Activated T-helper 1 cell treated with anti-CD3 and anti-CD28 coated beads, Interleukin-12 subunit alpha, Interleukin-12 subunit beta, Interleukin-2, Interleukin-4 antibody, amounts not matched to agents 30 ng/mL and 10 ng/mL and 1 ng/mL, durations not matched to agents 14 hours and 24 hours and 36 hours (primary cell): ENCODE measurements at regions not wholly inside any gene's neighbourhood (a gene's known extent, or its start where the extent isn't known, plus 50 kb on each side); places are given as distances from the start of the nearest gene placed in this dataset.

Source experiments
- DNase-seq: peaks from one replicate; pipeline ENCODE4 v3.0.0; 2021; ENCODE audit warnings: low spot score
- H3K27ac Mint-ChIP-seq: one replicate; pipeline ENCODE4 v1.8.0; 2021; ENCODE audit warnings: mild to moderate bottlenecking, mixed read lengths
- H3K27me3 Mint-ChIP-seq: one replicate; pipeline ENCODE4 v1.8.0; 2022; ENCODE audit warnings: mild to moderate bottlenecking, moderate library complexity, mixed read lengths; ENCODE audit not compliant: insufficient read depth
- H3K36me3 Mint-ChIP-seq: one replicate; pipeline ENCODE4 v1.8.0; 2021; ENCODE audit warnings: low read depth, mixed read lengths
- H3K4me1 Mint-ChIP-seq: one replicate; pipeline ENCODE4 v1.8.0; 2021; ENCODE audit warnings: low read depth, mixed read lengths
- H3K4me3 Mint-ChIP-seq: one replicate; pipeline ENCODE4 v1.8.0; 2021; ENCODE audit warnings: mild to moderate bottlenecking, moderate library complexity, mixed read lengths
- H3K9me3 Mint-ChIP-seq: one replicate; pipeline ENCODE4 v1.8.0; 2021; ENCODE audit warnings: mixed read lengths
- intact Hi-C: fragments of 100-400 bp; cut with micrococcal nuclease; formaldehyde crosslinking; loops from one replicate; pipeline ENCODE4 v1.15.1; 2024

GRCh38 chr4:107133965-107134653, 98.0 kb upstream of the DKK2 start:
- no peaks in the 10 kb centered on the region for H3K4me1 Mint-ChIP-seq
- no peaks in the 10 kb centered on the region for H3K9me3 Mint-ChIP-seq
- H3K4me3 Mint-ChIP-seq, result no peak overlapping the region
- H3K36me3 Mint-ChIP-seq, result no peaks in the 10 kb centered on the region
- H3K27me3 Mint-ChIP-seq, result no peaks in the 10 kb centered on the region
- intact Hi-C loops, result no loop called here
- no peak for DNase-seq
- H3K27ac Mint-ChIP-seq, result no peak overlapping the region

- H3K4me1 Mint-ChIP-seq, result no peaks in the 10 kb centered on the region
- H3K27me3 Mint-ChIP-seq, result no peaks in the 10 kb centered on the region
- H3K4me3 Mint-ChIP-seq, result no peak overlapping the region
- DNase-seq, result no peak
- no peak overlapping the region for H3K27ac Mint-ChIP-seq
- no peaks in the 10 kb centered on the region for H3K36me3 Mint-ChIP-seq
- no peaks in the 10 kb centered on the region for H3K9me3 Mint-ChIP-seq
- intact Hi-C loops, result no loop called here
Observed at GRCh38 chr4:107131295-107131694, 95.2 kb upstream of the DKK2 start.

GRCh38 chr4:107130157-107130556, 94.0 kb upstream of the DKK2 start:
- Mint-ChIP-seq H3K27ac (no peak overlapping the region), H3K36me3 (no peaks in the 10 kb centered on the region), H3K4me3 (no peak overlapping the region), H3K27me3 (no peaks in the 10 kb centered on the region), H3K9me3 (no peaks in the 10 kb centered on the region), H3K4me1 (no peaks in the 10 kb centered on the region)
- no peak for DNase-seq
- intact Hi-C loops, result no loop called here

- intact Hi-C loops, result no loop called here
- Mint-ChIP-seq H3K27ac (no peak overlapping the region), H3K27me3 (no peaks in the 10 kb centered on the region), H3K9me3 (no peaks in the 10 kb centered on the region), H3K4me3 (no peak overlapping the region), H3K4me1 (no peaks in the 10 kb centered on the region), H3K36me3 (no peaks in the 10 kb centered on the region)
- no peak for DNase-seq
Observed at GRCh38 chr4:107129611-107130010, 93.5 kb upstream of the DKK2 start.

GRCh38 chr4:107129076-107129475, 93.0 kb upstream of the DKK2 start:
- H3K27me3 Mint-ChIP-seq, result no peaks in the 10 kb centered on the region
- no peak for DNase-seq
- H3K4me3 Mint-ChIP-seq, result no peak overlapping the region
- no peaks in the 10 kb centered on the region for H3K9me3 Mint-ChIP-seq
- intact Hi-C loops, result no loop called here
- H3K27ac Mint-ChIP-seq, result no peak overlapping the region
- H3K36me3 Mint-ChIP-seq, result no peaks in the 10 kb centered on the region
- no peaks in the 10 kb centered on the region for H3K4me1 Mint-ChIP-seq

- Mint-ChIP-seq H3K27ac (no peak overlapping the region), H3K4me1 (no peaks in the 10 kb centered on the region), H3K4me3 (no peak overlapping the region), H3K9me3 (no peaks in the 10 kb centered on the region), H3K27me3 (no peaks in the 10 kb centered on the region), H3K36me3 (no peaks in the 10 kb centered on the region)
- DNase-seq, result no peak
- intact Hi-C loops, result no loop called here
Observed at GRCh38 chr4:107128116-107128515, 92.0 kb upstream of the DKK2 start.

- intact Hi-C loops, result no loop called here
- Mint-ChIP-seq H3K27me3 (no peaks in the 10 kb centered on the region), H3K27ac (no peak overlapping the region), H3K9me3 (no peaks in the 10 kb centered on the region), H3K36me3 (no peaks in the 10 kb centered on the region), H3K4me1 (no peaks in the 10 kb centered on the region), H3K4me3 (no peak overlapping the region)
- DNase-seq, result no peak
Observed at GRCh38 chr4:107125496-107125895, 89.4 kb upstream of the DKK2 start.

GRCh38 chr4:107122736-107123135, 86.6 kb upstream of the DKK2 start:
- DNase-seq, result no peak
- Mint-ChIP-seq H3K9me3 (no peaks in the 10 kb centered on the region), H3K4me3 (no peak overlapping the region), H3K27ac (no peak overlapping the region), H3K36me3 (no peaks in the 10 kb centered on the region), H3K4me1 (no peaks in the 10 kb centered on the region), H3K27me3 (no peaks in the 10 kb centered on the region)
- intact Hi-C loops, result no loop called here

- Mint-ChIP-seq H3K4me3 (no peak overlapping the region), H3K27me3 (no peaks in the 10 kb centered on the region), H3K36me3 (no peaks in the 10 kb centered on the region), H3K9me3 (no peaks in the 10 kb centered on the region), H3K27ac (no peak overlapping the region), H3K4me1 (no peaks in the 10 kb centered on the region)
- intact Hi-C loops, result no loop called here
- no peak for DNase-seq
Observed at GRCh38 chr4:107120661-107121060, 84.5 kb upstream of the DKK2 start.

GRCh38 chr4:107117726-107118125, 81.6 kb upstream of the DKK2 start:
- no peaks in the 10 kb centered on the region for H3K27me3 Mint-ChIP-seq
- intact Hi-C loops, result no loop called here
- no peaks in the 10 kb centered on the region for H3K36me3 Mint-ChIP-seq

GRCh38 chr4:107115185-107115847, 79.2 kb upstream of the DKK2 start:
- DNase-seq, result no peak
- intact Hi-C loops, result no loop called here
- Mint-ChIP-seq H3K9me3 (no peaks in the 10 kb centered on the region), H3K4me3 (no peak overlapping the region), H3K4me1 (no peaks in the 10 kb centered on the region), H3K27ac (no peak overlapping the region), H3K36me3 (no peaks in the 10 kb centered on the region), H3K27me3 (no peaks in the 10 kb centered on the region)

More at GRCh38 chr4:107117726-107118125, 81.6 kb upstream of the DKK2 start:
- DNase-seq, result no peak
- Mint-ChIP-seq H3K27ac (no peak overlapping the region), H3K4me3 (no peak overlapping the region), H3K4me1 (no peaks in the 10 kb centered on the region), H3K9me3 (no peaks in the 10 kb centered on the region)

- H3K4me3 Mint-ChIP-seq, result no peak overlapping the region
- no peaks in the 10 kb centered on the region for H3K9me3 Mint-ChIP-seq
- H3K36me3 Mint-ChIP-seq, result no peaks in the 10 kb centered on the region
- no peaks in the 10 kb centered on the region for H3K4me1 Mint-ChIP-seq
- H3K27me3 Mint-ChIP-seq, result no peaks in the 10 kb centered on the region
- DNase-seq, result no peak
- intact Hi-C loops, result no loop called here
- no peak overlapping the region for H3K27ac Mint-ChIP-seq
Observed at GRCh38 chr4:107114059-107114458, 77.9 kb upstream of the DKK2 start.

- Mint-ChIP-seq H3K27me3 (peaks cover 1% of the 10 kb centered on the region), H3K4me1 (no peaks in the 10 kb centered on the region), H3K36me3 (no peaks in the 10 kb centered on the region), H3K27ac (no peak overlapping the region), H3K9me3 (no peaks in the 10 kb centered on the region), H3K4me3 (no peak overlapping the region)
- intact Hi-C loops, result no loop called here
- no peak for DNase-seq
Observed at GRCh38 chr4:107098401-107098800, 62.3 kb upstream of the DKK2 start.

GRCh38 chr4:107094976-107095375, 58.9 kb upstream of the DKK2 start:
- no peaks in the 10 kb centered on the region for H3K4me1 Mint-ChIP-seq
- no peaks in the 10 kb centered on the region for H3K9me3 Mint-ChIP-seq
- H3K36me3 Mint-ChIP-seq, result no peaks in the 10 kb centered on the region
- DNase-seq, result no peak
- H3K27ac Mint-ChIP-seq, result no peak overlapping the region
- H3K4me3 Mint-ChIP-seq, result no peak overlapping the region
- H3K27me3 Mint-ChIP-seq, result no peaks in the 10 kb centered on the region
- intact Hi-C loops, result no loop called here
